ENCODE measurements at regions not wholly inside any gene's neighbourhood (a gene's known extent, or its start where the extent isn't known, plus 50 kb on each side); places are given as distances from the start of the nearest gene placed in this dataset.

- H3K27ac Mint-ChIP-seq, result no peak overlapping the region
- POLR2A ChIA-PET, result interaction anchor here (0.6 kb wide), 1 partner anchor 364 kb away, joined by 3 read pairs; no protein-coding TSS in a partner anchor
Observed at GRCh38 chr3:134092208-134092701, 62.5 kb upstream of the SLCO2A1 start.

More at GRCh38 chr3:134092208-134092701, 62.5 kb upstream of the SLCO2A1 start:
- Mint-ChIP-seq H3K9me3 (peaks cover 23% of the 10 kb centered on the region), H3K27me3 (ENCODE audit: low read depth) (peaks cover 3% of the 10 kb centered on the region; the same call in 1 of the 2 replicates), H3K4me3 (no peak overlapping the region), H3K4me1 (no peaks in the 10 kb centered on the region), H3K36me3 (peaks cover 2% of the 10 kb centered on the region)
- TF ChIP-seq JAZF1 (CRISPR knock-in tag; IDR thresholded peaks at IDR 0.05), result no peak
- TF ChIP-seq EMX1 (CRISPR knock-in tag; IDR thresholded peaks at IDR 0.05), result no peak
- TF ChIP-seq MLX (CRISPR knock-in tag; IDR thresholded peaks at IDR 0.05), result no peak
- no peak for TF ChIP-seq TEAD4 (CRISPR knock-in tag; IDR thresholded peaks at IDR 0.05)
- TF ChIP-seq CREB1 (CRISPR knock-in tag; IDR thresholded peaks at IDR 0.05), result no peak
- TF ChIP-seq, protein P1, sequence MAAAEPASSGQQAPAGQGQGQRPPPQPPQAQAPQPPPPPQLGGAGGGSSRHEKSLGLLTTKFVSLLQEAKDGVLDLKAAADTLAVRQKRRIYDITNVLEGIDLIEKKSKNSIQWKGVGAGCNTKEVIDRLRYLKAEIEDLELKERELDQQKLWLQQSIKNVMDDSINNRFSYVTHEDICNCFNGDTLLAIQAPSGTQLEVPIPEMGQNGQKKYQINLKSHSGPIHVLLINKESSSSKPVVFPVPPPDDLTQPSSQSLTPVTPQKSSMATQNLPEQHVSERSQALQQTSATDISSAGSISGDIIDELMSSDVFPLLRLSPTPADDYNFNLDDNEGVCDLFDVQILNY (CRISPR knock-in tag; IDR thresholded peaks at IDR 0.05), result no peak
- TF ChIP-seq NR2C2 (CRISPR knock-in tag; IDR thresholded peaks at IDR 0.05), result no peak
- TF ChIP-seq, protein P2, sequence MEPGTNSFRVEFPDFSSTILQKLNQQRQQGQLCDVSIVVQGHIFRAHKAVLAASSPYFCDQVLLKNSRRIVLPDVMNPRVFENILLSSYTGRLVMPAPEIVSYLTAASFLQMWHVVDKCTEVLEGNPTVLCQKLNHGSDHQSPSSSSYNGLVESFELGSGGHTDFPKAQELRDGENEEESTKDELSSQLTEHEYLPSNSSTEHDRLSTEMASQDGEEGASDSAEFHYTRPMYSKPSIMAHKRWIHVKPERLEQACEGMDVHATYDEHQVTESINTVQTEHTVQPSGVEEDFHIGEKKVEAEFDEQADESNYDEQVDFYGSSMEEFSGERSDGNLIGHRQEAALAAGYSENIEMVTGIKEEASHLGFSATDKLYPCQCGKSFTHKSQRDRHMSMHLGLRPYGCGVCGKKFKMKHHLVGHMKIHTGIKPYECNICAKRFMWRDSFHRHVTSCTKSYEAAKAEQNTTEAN (CRISPR knock-in tag; IDR thresholded peaks at IDR 0.05), result no peak
- TF ChIP-seq ZNF263 (CRISPR knock-in tag; IDR thresholded peaks at IDR 0.05; ENCODE audit: low read depth), result no peak
- no peak for TF ChIP-seq TEAD1 (CRISPR knock-in tag; IDR thresholded peaks at IDR 0.05)
- no peak for TF ChIP-seq ZNF138 (CRISPR knock-in tag; conservative IDR thresholded peaks at IDR 0.05)
- TF ChIP-seq AFF4 (CRISPR knock-in tag; IDR thresholded peaks at IDR 0.05; ENCODE audit: borderline replicate concordance), result no peak
- TF ChIP-seq, protein P3, sequence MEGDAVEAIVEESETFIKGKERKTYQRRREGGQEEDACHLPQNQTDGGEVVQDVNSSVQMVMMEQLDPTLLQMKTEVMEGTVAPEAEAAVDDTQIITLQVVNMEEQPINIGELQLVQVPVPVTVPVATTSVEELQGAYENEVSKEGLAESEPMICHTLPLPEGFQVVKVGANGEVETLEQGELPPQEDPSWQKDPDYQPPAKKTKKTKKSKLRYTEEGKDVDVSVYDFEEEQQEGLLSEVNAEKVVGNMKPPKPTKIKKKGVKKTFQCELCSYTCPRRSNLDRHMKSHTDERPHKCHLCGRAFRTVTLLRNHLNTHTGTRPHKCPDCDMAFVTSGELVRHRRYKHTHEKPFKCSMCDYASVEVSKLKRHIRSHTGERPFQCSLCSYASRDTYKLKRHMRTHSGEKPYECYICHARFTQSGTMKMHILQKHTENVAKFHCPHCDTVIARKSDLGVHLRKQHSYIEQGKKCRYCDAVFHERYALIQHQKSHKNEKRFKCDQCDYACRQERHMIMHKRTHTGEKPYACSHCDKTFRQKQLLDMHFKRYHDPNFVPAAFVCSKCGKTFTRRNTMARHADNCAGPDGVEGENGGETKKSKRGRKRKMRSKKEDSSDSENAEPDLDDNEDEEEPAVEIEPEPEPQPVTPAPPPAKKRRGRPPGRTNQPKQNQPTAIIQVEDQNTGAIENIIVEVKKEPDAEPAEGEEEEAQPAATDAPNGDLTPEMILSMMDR (IDR thresholded peaks at IDR 0.05), result no peak
- TF ChIP-seq SP1 (CRISPR knock-in tag; conservative IDR thresholded peaks at IDR 0.05), result no peak
- no peak for TF ChIP-seq NR3C1 (CRISPR knock-in tag; conservative IDR thresholded peaks at IDR 0.05; ENCODE audit: low read depth)
- no peak for TF ChIP-seq ZMAT4 (CRISPR knock-in tag; IDR thresholded peaks at IDR 0.05)
- TF ChIP-seq ZSCAN18 (CRISPR knock-in tag; IDR thresholded peaks at IDR 0.05), result no peak
- TF ChIP-seq SMAD4 (CRISPR knock-in tag; IDR thresholded peaks at IDR 0.05), result no peak
- no peak for TF ChIP-seq ERG (CRISPR knock-in tag; IDR thresholded peaks at IDR 0.05)
- no peak for TF ChIP-seq USF2 (CRISPR knock-in tag; IDR thresholded peaks at IDR 0.05)
- CTCF ChIA-PET, result no interaction called here
- DNase-seq (ENCODE audit: low spot score) (no peak), ATAC-seq (no peak)
